ENCODE measurements at regions not wholly inside any gene's neighbourhood (a gene's known extent, or its start where the extent isn't known, plus 50 kb on each side); places are given as distances from the start of the nearest gene placed in this dataset.

DNA sequence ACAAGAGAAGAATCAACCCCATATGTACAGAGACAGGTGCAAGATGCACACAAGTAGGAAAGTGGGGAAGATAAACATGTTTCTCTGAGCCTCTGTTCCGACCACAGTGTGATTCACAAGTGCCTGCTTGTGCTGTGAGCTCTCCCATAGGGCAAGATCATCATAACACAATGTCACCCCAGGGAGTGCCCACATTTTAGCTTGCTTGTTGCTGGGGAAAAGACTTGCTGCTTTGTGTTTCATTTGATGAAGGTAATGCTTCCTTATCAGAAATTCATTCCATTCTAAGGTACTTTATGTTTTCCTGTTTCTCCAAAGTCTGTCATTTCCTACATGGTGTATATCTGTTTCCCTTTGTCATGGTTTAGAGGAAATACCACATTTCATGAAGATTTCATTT, 304.5 kb upstream of the DIPK2B start (continued):
- TF ChIP-seq, protein P1, sequence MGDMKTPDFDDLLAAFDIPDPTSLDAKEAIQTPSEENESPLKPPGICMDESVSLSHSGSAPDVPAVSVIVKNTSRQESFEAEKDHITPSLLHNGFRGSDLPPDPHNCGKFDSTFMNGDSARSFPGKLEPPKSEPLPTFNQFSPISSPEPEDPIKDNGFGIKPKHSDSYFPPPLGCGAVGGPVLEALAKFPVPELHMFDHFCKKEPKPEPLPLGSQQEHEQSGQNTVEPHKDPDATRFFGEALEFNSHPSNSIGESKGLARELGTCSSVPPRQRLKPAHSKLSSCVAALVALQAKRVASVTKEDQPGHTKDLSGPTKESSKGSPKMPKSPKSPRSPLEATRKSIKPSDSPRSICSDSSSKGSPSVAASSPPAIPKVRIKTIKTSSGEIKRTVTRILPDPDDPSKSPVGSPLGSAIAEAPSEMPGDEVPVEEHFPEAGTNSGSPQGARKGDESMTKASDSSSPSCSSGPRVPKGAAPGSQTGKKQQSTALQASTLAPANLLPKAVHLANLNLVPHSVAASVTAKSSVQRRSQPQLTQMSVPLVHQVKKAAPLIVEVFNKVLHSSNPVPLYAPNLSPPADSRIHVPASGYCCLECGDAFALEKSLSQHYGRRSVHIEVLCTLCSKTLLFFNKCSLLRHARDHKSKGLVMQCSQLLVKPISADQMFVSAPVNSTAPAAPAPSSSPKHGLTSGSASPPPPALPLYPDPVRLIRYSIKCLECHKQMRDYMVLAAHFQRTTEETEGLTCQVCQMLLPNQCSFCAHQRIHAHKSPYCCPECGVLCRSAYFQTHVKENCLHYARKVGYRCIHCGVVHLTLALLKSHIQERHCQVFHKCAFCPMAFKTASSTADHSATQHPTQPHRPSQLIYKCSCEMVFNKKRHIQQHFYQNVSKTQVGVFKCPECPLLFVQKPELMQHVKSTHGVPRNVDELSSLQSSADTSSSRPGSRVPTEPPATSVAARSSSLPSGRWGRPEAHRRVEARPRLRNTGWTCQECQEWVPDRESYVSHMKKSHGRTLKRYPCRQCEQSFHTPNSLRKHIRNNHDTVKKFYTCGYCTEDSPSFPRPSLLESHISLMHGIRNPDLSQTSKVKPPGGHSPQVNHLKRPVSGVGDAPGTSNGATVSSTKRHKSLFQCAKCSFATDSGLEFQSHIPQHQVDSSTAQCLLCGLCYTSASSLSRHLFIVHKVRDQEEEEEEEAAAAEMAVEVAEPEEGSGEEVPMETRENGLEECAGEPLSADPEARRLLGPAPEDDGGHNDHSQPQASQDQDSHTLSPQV (IDR thresholded peaks at IDR 0.05) = no peak
- no peak for TF ChIP-seq MAFK (IDR thresholded peaks at IDR 0.05; ENCODE audit: low read length)
- TF ChIP-seq, protein P2, sequence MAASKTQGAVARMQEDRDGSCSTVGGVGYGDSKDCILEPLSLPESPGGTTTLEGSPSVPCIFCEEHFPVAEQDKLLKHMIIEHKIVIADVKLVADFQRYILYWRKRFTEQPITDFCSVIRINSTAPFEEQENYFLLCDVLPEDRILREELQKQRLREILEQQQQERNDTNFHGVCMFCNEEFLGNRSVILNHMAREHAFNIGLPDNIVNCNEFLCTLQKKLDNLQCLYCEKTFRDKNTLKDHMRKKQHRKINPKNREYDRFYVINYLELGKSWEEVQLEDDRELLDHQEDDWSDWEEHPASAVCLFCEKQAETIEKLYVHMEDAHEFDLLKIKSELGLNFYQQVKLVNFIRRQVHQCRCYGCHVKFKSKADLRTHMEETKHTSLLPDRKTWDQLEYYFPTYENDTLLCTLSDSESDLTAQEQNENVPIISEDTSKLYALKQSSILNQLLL (CRISPR knock-in tag; IDR thresholded peaks at IDR 0.05; ENCODE audit: borderline replicate concordance) = no peak
- no peak for TF ChIP-seq NEUROD1 (IDR thresholded peaks at IDR 0.05; ENCODE audit: borderline replicate concordance, low read depth, low read length, partially characterized antibody)
- no peak for TF ChIP-seq ZNF217 (CRISPR knock-in tag; IDR thresholded peaks at IDR 0.05)
- TF ChIP-seq ASH1L (IDR thresholded peaks at IDR 0.05; ENCODE audit: borderline replicate concordance, low read depth, partially characterized antibody) = no peak
- no peak for TF ChIP-seq MEF2D (tag; conservative IDR thresholded peaks at IDR 0.05; ENCODE audit: low read depth)
- TF ChIP-seq POLR3G (IDR thresholded peaks at IDR 0.05; ENCODE audit: extremely low read depth, insufficient read length, insufficient replicate concordance) = no peak
- TF ChIP-seq, protein P3, sequence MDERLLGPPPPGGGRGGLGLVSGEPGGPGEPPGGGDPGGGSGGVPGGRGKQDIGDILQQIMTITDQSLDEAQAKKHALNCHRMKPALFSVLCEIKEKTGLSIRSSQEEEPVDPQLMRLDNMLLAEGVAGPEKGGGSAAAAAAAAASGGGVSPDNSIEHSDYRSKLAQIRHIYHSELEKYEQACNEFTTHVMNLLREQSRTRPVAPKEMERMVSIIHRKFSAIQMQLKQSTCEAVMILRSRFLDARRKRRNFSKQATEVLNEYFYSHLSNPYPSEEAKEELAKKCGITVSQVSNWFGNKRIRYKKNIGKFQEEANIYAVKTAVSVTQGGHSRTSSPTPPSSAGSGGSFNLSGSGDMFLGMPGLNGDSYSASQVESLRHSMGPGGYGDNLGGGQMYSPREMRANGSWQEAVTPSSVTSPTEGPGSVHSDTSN (CRISPR knock-in tag; IDR thresholded peaks at IDR 0.05; ENCODE audit: low read depth) = no peak
- TF ChIP-seq, protein P3 (tag; conservative IDR thresholded peaks at IDR 0.05; ENCODE audit: low read depth) = no peak
- TF ChIP-seq COPS2 (conservative IDR thresholded peaks at IDR 0.05) = no peak
- no peak for TF ChIP-seq ZNF780A (CRISPR knock-in tag; IDR thresholded peaks at IDR 0.05)
- TF ChIP-seq, protein P4, sequence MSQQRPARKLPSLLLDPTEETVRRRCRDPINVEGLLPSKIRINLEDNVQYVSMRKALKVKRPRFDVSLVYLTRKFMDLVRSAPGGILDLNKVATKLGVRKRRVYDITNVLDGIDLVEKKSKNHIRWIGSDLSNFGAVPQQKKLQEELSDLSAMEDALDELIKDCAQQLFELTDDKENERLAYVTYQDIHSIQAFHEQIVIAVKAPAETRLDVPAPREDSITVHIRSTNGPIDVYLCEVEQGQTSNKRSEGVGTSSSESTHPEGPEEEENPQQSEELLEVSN (IDR thresholded peaks at IDR 0.05; ENCODE audit: borderline replicate concordance in 1 of 2, extremely low read depth in 1 of 2, insufficient read depth in 1 of 2, insufficient read length in 1 of 2, low read depth in 1 of 2, low read length in 1 of 2, poor library complexity in 1 of 2, severe bottlenecking in 1 of 2) = no peak
- no peak for TF ChIP-seq NFIC (IDR thresholded peaks at IDR 0.05)
- TF ChIP-seq PCBP1 (IDR thresholded peaks at IDR 0.05; ENCODE audit: low read depth, low read length, poor library complexity, severe bottlenecking) = no peak
- TF ChIP-seq RBBP5 (IDR thresholded peaks at IDR 0.05; ENCODE audit: borderline replicate concordance, insufficient read depth, low read length, poor library complexity, severe bottlenecking) = no peak
- TF ChIP-seq, protein P5, sequence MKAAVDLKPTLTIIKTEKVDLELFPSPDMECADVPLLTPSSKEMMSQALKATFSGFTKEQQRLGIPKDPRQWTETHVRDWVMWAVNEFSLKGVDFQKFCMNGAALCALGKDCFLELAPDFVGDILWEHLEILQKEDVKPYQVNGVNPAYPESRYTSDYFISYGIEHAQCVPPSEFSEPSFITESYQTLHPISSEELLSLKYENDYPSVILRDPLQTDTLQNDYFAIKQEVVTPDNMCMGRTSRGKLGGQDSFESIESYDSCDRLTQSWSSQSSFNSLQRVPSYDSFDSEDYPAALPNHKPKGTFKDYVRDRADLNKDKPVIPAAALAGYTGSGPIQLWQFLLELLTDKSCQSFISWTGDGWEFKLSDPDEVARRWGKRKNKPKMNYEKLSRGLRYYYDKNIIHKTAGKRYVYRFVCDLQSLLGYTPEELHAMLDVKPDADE (conservative IDR thresholded peaks at IDR 0.05; ENCODE audit: control insufficient read depth, low read depth, low read length) = no peak
